ENCODE measurements at regions not wholly inside any gene's neighbourhood (a gene's known extent, or its start where the extent isn't known, plus 50 kb on each side); places are given as distances from the start of the nearest gene placed in this dataset.
"Not testable (repeated sequence)": the region's sequence is repeated elsewhere in the genome, so short reads cannot be mapped to it uniquely, and the experiment has no call there.

GRCh38 chr10:28909875-28910274 is 232.6 kb downstream of the BAMBI start:
- Histone ChIP-seq H4K20me1 (ENCODE audit: insufficient read depth, low read length) (no peaks in the 10 kb centered on the region), H3K36me3 (replicated peaks in 1 of 2; ENCODE audit: control insufficient read depth in 1 of 2, insufficient read depth in 2 of 2, low read length in 2 of 2) (no peaks in the 10 kb centered on the region), H3K27ac (ENCODE audit: low read depth in 1 of 2, low read length in 2 of 2) (no peak overlapping the region), H2AFZ (ENCODE audit: insufficient read depth, low read depth, low read length, poor library complexity, severe bottlenecking) (no peak overlapping the region), H3K9me3 (replicated peaks in 1 of 2; ENCODE audit: control insufficient read depth in 1 of 2, insufficient read depth in 1 of 2, low read length in 2 of 2) (no peaks in the 10 kb centered on the region), H3K4me3 (replicated peaks in 1 of 3; ENCODE audit: low read depth in 2 of 3, low read length in 3 of 3) (no peak overlapping the region), H3K4me1 (ENCODE audit: control insufficient read depth in 1 of 2, insufficient read depth in 2 of 2, low read length in 2 of 2) (no peaks in the 10 kb centered on the region), H3K4me2 (replicated peaks; ENCODE audit: extremely low read depth, low read length, poor library complexity, severe bottlenecking) (no peak overlapping the region), H3K79me2 (ENCODE audit: insufficient read depth, low read length) (no peaks in the 10 kb centered on the region), H3K27me3 (ENCODE audit: control insufficient read depth in 2 of 2, insufficient read depth in 2 of 2, low read length in 2 of 2) (no peaks in the 10 kb centered on the region), H3K9ac (ENCODE audit: insufficient read depth, low read length, poor library complexity, severe bottlenecking) (no peak overlapping the region)
- Mint-ChIP-seq H3K27me3 (ENCODE audit: low read depth in 3 of 3) (peaks cover 0 to 11% (median 3%) of the 10 kb centered on the region in 3 donors), H3K27ac (no peak overlapping the region), H3K4me3 (no peak overlapping the region), H3K36me3 (no peaks in the 10 kb centered on the region), H3K4me1 (no peaks in the 10 kb centered on the region), H3K9me3 (peaks cover 0 to 9% (median 2%) of the 10 kb centered on the region in 7 donors)
- intact Hi-C loops (cut with micrococcal nuclease) = no loop called here
- TF ChIP-seq CTCF (IDR thresholded peaks at IDR 0.05) = no peak
- WGBS (ENCODE audit: insufficient coverage) = 87% methylated on average over 5 of the region's 5 CpGs
- no peak for DNase-seq

GRCh38 chr10:28910956-28911355 is 233.6 kb downstream of the BAMBI start:
- Mint-ChIP-seq H3K27ac (no peak overlapping the region), H3K9me3 (peaks cover 0 to 9% (median 2%) of the 10 kb centered on the region in 7 donors), H3K27me3 (ENCODE audit: low read depth in 3 of 3) (peaks cover 0 to 11% (median 2%) of the 10 kb centered on the region in 3 donors), H3K36me3 (no peaks in the 10 kb centered on the region), H3K4me1 (no peaks in the 10 kb centered on the region), H3K4me3 (no peak overlapping the region)
- Histone ChIP-seq H3K36me3 (replicated peaks in 1 of 2; ENCODE audit: control insufficient read depth in 1 of 2, insufficient read depth in 2 of 2, low read length in 2 of 2) (no peaks in the 10 kb centered on the region), H3K4me3 (replicated peaks in 1 of 3; ENCODE audit: low read depth in 2 of 3, low read length in 3 of 3) (no peak overlapping the region), H3K27ac (ENCODE audit: low read depth in 1 of 2, low read length in 2 of 2) (no peak overlapping the region), H3K79me2 (ENCODE audit: insufficient read depth, low read length) (no peaks in the 10 kb centered on the region), H3K9me3 (replicated peaks in 1 of 2; ENCODE audit: control insufficient read depth in 1 of 2, insufficient read depth in 1 of 2, low read length in 2 of 2) (no peaks in the 10 kb centered on the region), H3K9ac (ENCODE audit: insufficient read depth, low read length, poor library complexity, severe bottlenecking) (no peak overlapping the region), H3K4me2 (replicated peaks; ENCODE audit: extremely low read depth, low read length, poor library complexity, severe bottlenecking) (no peak overlapping the region), H2AFZ (ENCODE audit: insufficient read depth, low read depth, low read length, poor library complexity, severe bottlenecking) (no peak overlapping the region), H3K4me1 (ENCODE audit: control insufficient read depth in 1 of 2, insufficient read depth in 2 of 2, low read length in 2 of 2) (no peaks in the 10 kb centered on the region), H3K27me3 (ENCODE audit: control insufficient read depth in 2 of 2, insufficient read depth in 2 of 2, low read length in 2 of 2) (no peaks in the 10 kb centered on the region), H4K20me1 (ENCODE audit: insufficient read depth, low read length) (no peaks in the 10 kb centered on the region)
- TF ChIP-seq CTCF (IDR thresholded peaks at IDR 0.05) = no peak
- DNase-seq = no peak
- intact Hi-C loops (cut with micrococcal nuclease) = no loop called here
- no CpG with 5 or more reads among the region's 3 CpGs for WGBS (ENCODE audit: insufficient coverage)

- WGBS (ENCODE audit: insufficient coverage) = no CpG with 5 or more reads among the region's 8 CpGs
- H3K4me3 Mint-ChIP-seq; H3K9me3 Mint-ChIP-seq; H3K9ac ChIP-seq (ENCODE audit: insufficient read depth, low read length, poor library complexity, severe bottlenecking); H3K4me3 ChIP-seq (replicated peaks in 1 of 3; ENCODE audit: low read depth in 2 of 3, low read length in 3 of 3); H3K36me3 Mint-ChIP-seq; intact Hi-C loops (cut with micrococcal nuclease); H2AFZ ChIP-seq (ENCODE audit: insufficient read depth, low read depth, low read length, poor library complexity, severe bottlenecking); H3K4me2 ChIP-seq (replicated peaks; ENCODE audit: extremely low read depth, low read length, poor library complexity, severe bottlenecking); DNase-seq; H3K36me3 ChIP-seq (replicated peaks in 1 of 2; ENCODE audit: control insufficient read depth in 1 of 2, insufficient read depth in 2 of 2, low read length in 2 of 2); H3K4me1 Mint-ChIP-seq; H3K79me2 ChIP-seq (ENCODE audit: insufficient read depth, low read length); H4K20me1 ChIP-seq (ENCODE audit: insufficient read depth, low read length); H3K9me3 ChIP-seq (replicated peaks in 1 of 2; ENCODE audit: control insufficient read depth in 1 of 2, insufficient read depth in 1 of 2, low read length in 2 of 2); H3K27ac ChIP-seq (ENCODE audit: low read depth in 1 of 2, low read length in 2 of 2); H3K4me1 ChIP-seq (ENCODE audit: control insufficient read depth in 1 of 2, insufficient read depth in 2 of 2, low read length in 2 of 2); H3K27ac Mint-ChIP-seq; H3K27me3 ChIP-seq (ENCODE audit: control insufficient read depth in 2 of 2, insufficient read depth in 2 of 2, low read length in 2 of 2): not testable (repeated sequence)
- peaks cover 0 to 11% (median 1%) of the 10 kb centered on the region in 3 donors for H3K27me3 Mint-ChIP-seq (ENCODE audit: low read depth in 3 of 3)
Observed at GRCh38 chr10:28911511-28911910, 234.2 kb downstream of the BAMBI start.
